Tibial artery (tissue), 4 donors: ENCODE measurements at regions not wholly inside any gene's neighbourhood (a gene's known extent, or its start where the extent isn't known, plus 50 kb on each side); places are given as distances from the start of the nearest gene placed in this dataset.
"Not testable (repeated sequence)": the region's sequence is repeated elsewhere in the genome, so short reads cannot be mapped to it uniquely, and the experiment has no call there.

Source experiments
- DNase-seq, 2 donors: peaks; one replicate each; pipeline ENCODE4 v3.0.0-alpha.2; 2019
- H3K27ac ChIP-seq, 2 donors: fragments of 200-600 bp; sonication (generic) in 1 of 2; 1 replicate in 1 of 2; 2 replicates in 1 of 2; pipeline ENCODE4 v1.5.1; 2018 to 2019; ENCODE audit warnings: mild to moderate bottlenecking in 1 of 2
- H3K27me3 ChIP-seq, 2 donors: fragments of 200-600 bp; sonication (generic) in 1 of 2; one replicate each; pipeline versions ENCODE4 v1.5.1 to v1.6.0; 2016 to 2019
- H3K36me3 ChIP-seq, 3 donors: fragments of 200-600 bp; sonication (generic) in 2 of 3; one replicate each; pipeline ENCODE4 v1.5.1; 2016 to 2019; ENCODE audit warnings: mild to moderate bottlenecking in 2 of 3
- H3K4me1 ChIP-seq, 4 donors: fragments of 200-600 bp; sonication (generic) in 2 of 4; 1 replicate in 3 of 4; 2 replicates in 1 of 4; pipeline ENCODE4 v1.5.1; 2016 to 2019
- H3K4me3 ChIP-seq, 2 donors: fragments of 200-600 bp; sonication (generic) in 1 of 2; 1 replicate in 1 of 2; 2 replicates in 1 of 2; pipeline ENCODE4 v1.5.1; 2018 to 2019; ENCODE audit warnings: mild to moderate bottlenecking in 2 of 2
- H3K9me3 ChIP-seq, 3 donors: fragments of 200-600 bp; sonication (generic) in 1 of 3; one replicate each; pipeline ENCODE4 v1.5.1; 2016 to 2019
- CTCF ChIP-seq, 2 experiments: fragments of 200-600 bp in 1 of 2; fragments of 450-650 bp in 1 of 2; IDR thresholded peaks; one replicate each; pipeline ENCODE4 v1.5.1; 2017 to 2019; ENCODE audit warnings: antibody characterized with exemption in 2 of 2, mild to moderate bottlenecking in 1 of 2, moderate library complexity in 1 of 2
- intact Hi-C: fragments of 100-400 bp; cut with DNase I; formaldehyde crosslinking; loops from one replicate; pipeline ENCODE4 v1.15.0; 2023; ENCODE audit warnings: low total_unique reads

- Histone ChIP-seq H3K36me3 (no peaks in the 10 kb centered on the region), H3K4me1 (no peaks in the 10 kb centered on the region), H3K9me3 (peaks cover 0 to 18% (median 0%) of the 10 kb centered on the region in 3 donors), H3K4me3 (no peak overlapping the region), H3K27me3 (no peaks in the 10 kb centered on the region), H3K27ac (no peak overlapping the region)
- no peak for TF ChIP-seq CTCF (IDR thresholded peaks at IDR 0.05)
- DNase-seq = no peak
- intact Hi-C loops = no loop called here
Measured at GRCh38 chr14:46108228-46108627, 543.4 kb downstream of the RPL10L start.

DNA sequence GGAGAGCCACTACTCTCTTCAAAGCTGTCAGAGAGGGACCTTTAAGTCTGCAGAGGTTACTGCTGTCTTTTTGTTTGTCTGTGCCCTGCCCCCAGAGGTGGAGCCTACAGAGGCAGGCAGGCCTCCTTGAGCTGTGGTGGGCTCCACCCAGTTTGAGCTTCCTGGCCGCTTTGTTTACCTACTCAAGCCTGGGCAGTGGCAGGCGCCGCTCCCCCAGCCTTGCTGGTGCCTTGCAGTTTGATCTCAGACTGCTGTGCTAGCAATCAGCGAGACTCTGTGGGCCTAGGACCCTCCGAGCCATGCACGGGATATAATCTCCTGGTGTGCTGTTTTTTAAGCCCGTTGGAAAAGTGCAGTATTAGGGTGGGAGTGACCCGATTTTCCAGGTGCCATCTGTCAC lies 550.7 kb downstream of the RPL10L start:
- H3K9me3 ChIP-seq, H3K4me3 ChIP-seq, DNase-seq, H3K4me1 ChIP-seq, intact Hi-C loops, H3K27ac ChIP-seq, H3K36me3 ChIP-seq, H3K27me3 ChIP-seq: not testable (repeated sequence)

DNA sequence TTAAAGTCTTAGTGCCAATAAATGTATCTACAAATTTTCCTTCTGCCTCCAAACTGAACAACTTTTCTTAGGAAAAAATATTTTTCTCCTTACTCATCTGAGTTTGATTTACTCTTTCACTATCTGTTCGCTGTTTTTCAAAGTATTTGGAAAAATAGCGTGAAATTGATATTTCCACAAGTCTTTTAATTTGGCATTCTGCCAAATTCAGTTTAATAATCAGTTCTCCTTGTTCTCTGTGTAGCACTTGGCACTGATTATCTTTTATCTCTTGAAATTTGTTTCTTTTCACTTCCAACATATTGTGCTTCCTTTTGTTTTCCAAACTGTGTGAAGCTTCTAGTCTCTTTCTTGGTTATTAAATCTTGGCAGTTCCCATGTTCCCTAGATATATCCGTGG lies 559.8 kb downstream of the RPL10L start:
- no peak for TF ChIP-seq CTCF (IDR thresholded peaks at IDR 0.05)
- Histone ChIP-seq H3K27ac (no peak overlapping the region), H3K36me3 (no peaks in the 10 kb centered on the region), H3K27me3 (no peaks in the 10 kb centered on the region), H3K4me3 (no peak overlapping the region), H3K4me1 (no peaks in the 10 kb centered on the region), H3K9me3 (peaks cover 0 to 2% (median 0%) of the 10 kb centered on the region in 3 donors)
- intact Hi-C loops = no loop called here
- no peak for DNase-seq

DNA sequence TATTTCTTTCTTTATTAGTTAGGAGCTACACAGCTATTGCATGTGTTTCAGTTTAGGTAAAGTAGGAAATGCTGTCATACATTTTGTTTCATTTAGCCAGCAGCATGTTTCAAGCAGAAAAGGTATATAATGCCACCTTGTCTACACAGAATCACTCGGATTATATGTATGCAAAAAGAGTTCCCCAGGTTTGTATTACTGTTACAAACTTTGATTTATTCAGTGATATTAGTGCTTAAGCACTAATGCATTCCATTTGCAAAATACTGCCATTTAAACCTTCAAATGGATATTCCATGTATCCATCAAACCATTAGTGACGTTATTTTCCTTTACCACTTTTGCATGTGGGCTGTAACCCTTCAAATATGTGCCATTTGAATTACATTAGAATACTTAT lies 564.0 kb downstream of the RPL10L start:
- H3K27me3 ChIP-seq = no peaks in the 10 kb centered on the region
- peaks cover 0 to 7% (median 5%) of the 10 kb centered on the region in 3 donors for H3K9me3 ChIP-seq
- intact Hi-C loops = no loop called here
- no peak overlapping the region for H3K4me3 ChIP-seq
- H3K27ac ChIP-seq = no peak overlapping the region
- TF ChIP-seq CTCF (IDR thresholded peaks at IDR 0.05) = no peak
- no peak for DNase-seq
- no peaks in the 10 kb centered on the region for H3K36me3 ChIP-seq
- H3K4me1 ChIP-seq = no peaks in the 10 kb centered on the region

- Histone ChIP-seq H3K27ac (no peak overlapping the region), H3K4me1 (no peaks in the 10 kb centered on the region), H3K4me3 (no peak overlapping the region), H3K27me3 (no peaks in the 10 kb centered on the region), H3K9me3 (no peaks in the 10 kb centered on the region), H3K36me3 (no peaks in the 10 kb centered on the region)
- intact Hi-C loops = no loop called here
- no peak for TF ChIP-seq CTCF (IDR thresholded peaks at IDR 0.05)
- DNase-seq = no peak
Measured at GRCh38 chr14:46074061-46074460, 577.5 kb downstream of the RPL10L start.

- Histone ChIP-seq H3K27me3 (no peaks in the 10 kb centered on the region), H3K27ac (no peak overlapping the region), H3K4me1 (no peaks in the 10 kb centered on the region), H3K4me3 (no peak overlapping the region), H3K9me3 (no peaks in the 10 kb centered on the region), H3K36me3 (no peaks in the 10 kb centered on the region)
- no peak for DNase-seq
- no peak for TF ChIP-seq CTCF (IDR thresholded peaks at IDR 0.05)
- intact Hi-C loops = no loop called here
Measured at GRCh38 chr14:46063872-46064271, 587.7 kb downstream of the RPL10L start.
